HL-60 (cell line): ENCODE measurements at regions not wholly inside any gene's neighbourhood (a gene's known extent, or its start where the extent isn't known, plus 50 kb on each side); places are given as distances from the start of the nearest gene placed in this dataset.

ENCODE experiments used
- DNase-seq, 2 experiments: peaks; one replicate each; pipeline ENCODE4 v3.0.0-alpha.2; 2010 to 2020; ENCODE audit warnings: low read depth in 1 of 2, low spot score in 1 of 2
- H3K27ac ChIP-seq: fragments of 250-450 bp; sonication (Bioruptor Pico); replicated peaks from 2 replicates; pipeline ENCODE4 v1.5.1; 2020; ENCODE audit warnings: mild to moderate bottlenecking, moderate library complexity
- H3K27me3 ChIP-seq: fragments of 250-450 bp; sonication (Bioruptor Pico); 2 replicates; pipeline ENCODE4 v1.5.1; 2021; ENCODE audit warnings: mild to moderate bottlenecking, moderate library complexity; ENCODE audit not compliant: insufficient read depth, poor library complexity, severe bottlenecking
- H3K4me3 ChIP-seq: replicated peaks from 2 replicates; pipeline ENCODE4 v1.5.1; 2011; ENCODE audit warnings: mild to moderate bottlenecking, control low read depth, low read length; ENCODE audit not compliant: insufficient read depth
- GABPA ChIP-seq: IDR thresholded peaks from 2 replicates; pipeline ENCODE4 v1.6.1; 2012; ENCODE audit warnings: low read depth
- POLR2AphosphoS5 ChIP-seq: IDR thresholded peaks from 2 replicates; pipeline ENCODE4 v1.6.1; 2012; ENCODE audit warnings: low read depth
- SPI1 ChIP-seq: IDR thresholded peaks from 2 replicates; pipeline ENCODE4 v1.6.1; 2012; ENCODE audit warnings: low read depth, mild to moderate bottlenecking, borderline replicate concordance
- TF ChIP-seq, protein P1 (sequence below): IDR thresholded peaks from one replicate; pipeline ENCODE4 v1.5.1; 2011; ENCODE audit warnings: low read length, control low read depth, inconsistent platforms; ENCODE audit not compliant: insufficient read depth
- TF ChIP-seq, protein P2 (sequence below): IDR thresholded peaks from 2 replicates; pipeline ENCODE4 v1.6.1; 2012; ENCODE audit warnings: low read depth; ENCODE audit not compliant: insufficient replicate concordance

DNA sequence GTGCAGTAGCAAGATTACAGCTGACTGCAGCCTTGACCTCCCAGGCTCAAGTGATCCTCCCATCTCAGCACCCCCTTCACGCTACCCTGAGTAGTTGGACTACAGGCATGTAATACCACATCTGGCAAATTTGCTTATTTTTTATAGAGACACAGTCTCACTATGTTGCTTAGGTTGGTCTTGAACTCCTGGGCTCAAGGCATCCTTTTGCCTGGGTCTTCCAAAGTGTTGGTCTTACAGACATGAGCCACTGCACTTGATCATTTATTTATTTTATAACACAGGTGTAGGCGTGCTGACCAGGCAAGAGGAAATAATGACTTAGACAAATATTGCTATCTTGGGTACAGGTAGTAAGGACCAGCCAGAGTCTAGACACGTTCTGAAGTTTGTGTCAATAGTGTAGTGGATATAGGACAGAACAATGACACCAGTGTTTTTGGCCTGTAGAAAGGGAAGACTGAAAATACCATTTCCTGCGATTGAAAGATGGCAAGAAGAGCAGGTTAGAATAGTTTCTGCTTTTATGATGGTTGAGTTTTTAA lies 71.0 kb upstream of the THUMPD2 start:
- no peak for DNase-seq

DNA sequence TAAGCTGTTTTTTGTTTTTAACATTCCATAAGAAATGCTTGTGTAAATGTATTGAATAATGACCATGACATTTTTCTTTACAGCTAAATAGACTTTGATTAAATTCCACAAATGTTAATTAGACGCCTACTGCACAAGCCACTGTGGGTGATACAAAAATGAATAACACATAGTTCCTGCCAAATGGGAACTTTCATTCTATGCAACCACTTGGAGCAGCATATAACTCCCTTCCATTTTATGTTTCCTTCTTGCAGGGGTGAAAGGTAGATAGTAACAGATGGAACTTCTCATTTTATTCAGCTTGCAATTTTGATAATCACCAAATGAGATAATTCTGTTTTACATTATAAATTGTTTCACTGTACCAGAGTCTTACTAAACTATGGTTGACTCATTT lies 70.0 kb upstream of the THUMPD2 start:
- no peak overlapping the region for H3K4me3 ChIP-seq
- no peak for DNase-seq

More for the DNA sequence above, 71.0 kb upstream of the THUMPD2 start:
- H3K27ac ChIP-seq = no peak overlapping the region
- TF ChIP-seq GABPA = no peak
- H3K27me3 ChIP-seq = no peaks in the 10 kb centered on the region
- H3K4me3 ChIP-seq = no peak overlapping the region

DNA sequence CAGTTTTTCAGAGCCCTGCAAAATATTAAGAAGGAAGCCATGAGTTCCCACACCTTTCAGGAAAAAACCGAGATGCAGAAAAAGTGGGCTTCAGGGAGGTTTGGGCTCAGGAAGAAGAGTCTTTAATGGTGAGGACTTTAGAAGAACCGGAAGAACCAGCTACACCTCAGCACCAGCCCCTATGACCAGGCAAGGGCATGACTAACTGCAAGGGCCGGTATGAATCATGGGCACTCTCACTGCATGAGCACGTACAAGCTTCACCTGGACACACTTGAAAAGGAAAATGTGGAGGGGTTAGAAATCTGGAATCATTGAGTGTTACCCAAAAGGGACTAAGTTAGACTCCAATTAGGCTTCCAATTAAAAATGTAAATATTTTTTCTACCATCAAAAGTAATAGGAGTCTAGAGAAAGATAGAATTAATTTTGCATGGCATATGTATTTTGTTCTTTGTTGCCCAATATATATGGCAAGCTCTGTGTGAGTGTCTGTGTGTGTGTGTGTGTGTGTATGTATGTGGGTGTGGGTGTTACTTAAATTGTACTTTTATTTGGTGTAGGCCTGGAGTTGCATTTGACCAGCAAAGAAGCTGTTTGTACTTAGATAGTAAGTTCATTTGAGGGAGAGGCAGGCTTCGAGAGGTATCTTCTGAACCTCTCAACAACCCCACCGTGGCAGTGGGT lies 66.5 kb upstream of the THUMPD2 start:
- no peak for DNase-seq
- TF ChIP-seq, protein P1, sequence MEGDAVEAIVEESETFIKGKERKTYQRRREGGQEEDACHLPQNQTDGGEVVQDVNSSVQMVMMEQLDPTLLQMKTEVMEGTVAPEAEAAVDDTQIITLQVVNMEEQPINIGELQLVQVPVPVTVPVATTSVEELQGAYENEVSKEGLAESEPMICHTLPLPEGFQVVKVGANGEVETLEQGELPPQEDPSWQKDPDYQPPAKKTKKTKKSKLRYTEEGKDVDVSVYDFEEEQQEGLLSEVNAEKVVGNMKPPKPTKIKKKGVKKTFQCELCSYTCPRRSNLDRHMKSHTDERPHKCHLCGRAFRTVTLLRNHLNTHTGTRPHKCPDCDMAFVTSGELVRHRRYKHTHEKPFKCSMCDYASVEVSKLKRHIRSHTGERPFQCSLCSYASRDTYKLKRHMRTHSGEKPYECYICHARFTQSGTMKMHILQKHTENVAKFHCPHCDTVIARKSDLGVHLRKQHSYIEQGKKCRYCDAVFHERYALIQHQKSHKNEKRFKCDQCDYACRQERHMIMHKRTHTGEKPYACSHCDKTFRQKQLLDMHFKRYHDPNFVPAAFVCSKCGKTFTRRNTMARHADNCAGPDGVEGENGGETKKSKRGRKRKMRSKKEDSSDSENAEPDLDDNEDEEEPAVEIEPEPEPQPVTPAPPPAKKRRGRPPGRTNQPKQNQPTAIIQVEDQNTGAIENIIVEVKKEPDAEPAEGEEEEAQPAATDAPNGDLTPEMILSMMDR = no peak
- TF ChIP-seq SPI1 (no peak), POLR2AphosphoS5 (no peak), GABPA (no peak)
- TF ChIP-seq, protein P2, sequence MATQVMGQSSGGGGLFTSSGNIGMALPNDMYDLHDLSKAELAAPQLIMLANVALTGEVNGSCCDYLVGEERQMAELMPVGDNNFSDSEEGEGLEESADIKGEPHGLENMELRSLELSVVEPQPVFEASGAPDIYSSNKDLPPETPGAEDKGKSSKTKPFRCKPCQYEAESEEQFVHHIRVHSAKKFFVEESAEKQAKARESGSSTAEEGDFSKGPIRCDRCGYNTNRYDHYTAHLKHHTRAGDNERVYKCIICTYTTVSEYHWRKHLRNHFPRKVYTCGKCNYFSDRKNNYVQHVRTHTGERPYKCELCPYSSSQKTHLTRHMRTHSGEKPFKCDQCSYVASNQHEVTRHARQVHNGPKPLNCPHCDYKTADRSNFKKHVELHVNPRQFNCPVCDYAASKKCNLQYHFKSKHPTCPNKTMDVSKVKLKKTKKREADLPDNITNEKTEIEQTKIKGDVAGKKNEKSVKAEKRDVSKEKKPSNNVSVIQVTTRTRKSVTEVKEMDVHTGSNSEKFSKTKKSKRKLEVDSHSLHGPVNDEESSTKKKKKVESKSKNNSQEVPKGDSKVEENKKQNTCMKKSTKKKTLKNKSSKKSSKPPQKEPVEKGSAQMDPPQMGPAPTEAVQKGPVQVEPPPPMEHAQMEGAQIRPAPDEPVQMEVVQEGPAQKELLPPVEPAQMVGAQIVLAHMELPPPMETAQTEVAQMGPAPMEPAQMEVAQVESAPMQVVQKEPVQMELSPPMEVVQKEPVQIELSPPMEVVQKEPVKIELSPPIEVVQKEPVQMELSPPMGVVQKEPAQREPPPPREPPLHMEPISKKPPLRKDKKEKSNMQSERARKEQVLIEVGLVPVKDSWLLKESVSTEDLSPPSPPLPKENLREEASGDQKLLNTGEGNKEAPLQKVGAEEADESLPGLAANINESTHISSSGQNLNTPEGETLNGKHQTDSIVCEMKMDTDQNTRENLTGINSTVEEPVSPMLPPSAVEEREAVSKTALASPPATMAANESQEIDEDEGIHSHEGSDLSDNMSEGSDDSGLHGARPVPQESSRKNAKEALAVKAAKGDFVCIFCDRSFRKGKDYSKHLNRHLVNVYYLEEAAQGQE = no peak
- no peak overlapping the region for H3K27ac ChIP-seq
- no peak overlapping the region for H3K4me3 ChIP-seq
- no peaks in the 10 kb centered on the region for H3K27me3 ChIP-seq

More for the DNA sequence above, 70.0 kb upstream of the THUMPD2 start:
- no peaks in the 10 kb centered on the region for H3K27me3 ChIP-seq
- TF ChIP-seq POLR2AphosphoS5 = no peak
- TF ChIP-seq, protein P2 = no peak
- no peak for TF ChIP-seq GABPA
- TF ChIP-seq, protein P1 = no peak
- TF ChIP-seq SPI1 = no peak
- no peak overlapping the region for H3K27ac ChIP-seq

DNA sequence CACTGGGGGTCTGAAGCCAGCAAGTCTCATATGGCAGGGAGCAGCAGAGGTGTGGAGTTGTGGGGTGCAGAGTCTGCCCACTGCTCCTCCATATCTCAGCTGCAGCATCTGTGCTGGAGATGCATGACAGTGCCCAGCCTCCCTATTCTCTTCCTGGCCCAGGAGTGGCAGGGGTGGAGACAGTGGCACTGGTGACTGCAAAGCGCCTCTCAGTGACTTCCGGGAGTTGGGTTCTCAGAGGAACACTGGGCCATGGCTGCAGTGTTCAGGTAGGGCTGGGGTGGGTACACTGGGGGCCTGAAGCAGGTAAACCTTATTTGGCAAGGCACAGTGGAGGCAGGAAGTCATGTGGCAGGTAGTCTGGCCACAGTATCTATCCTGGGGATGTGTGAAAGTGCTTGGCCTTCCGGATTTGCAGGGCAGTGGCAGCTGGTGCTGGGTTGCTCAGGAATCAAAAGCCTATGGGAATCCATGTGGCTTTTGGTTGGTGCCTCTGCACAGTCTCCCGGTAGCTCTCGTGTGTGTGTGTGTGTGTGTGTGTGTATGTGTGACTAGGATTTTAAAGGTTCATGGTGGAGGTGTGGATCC lies 60.3 kb upstream of the THUMPD2 start:
- Histone ChIP-seq H3K4me3 (no peak overlapping the region), H3K27me3 (no peaks in the 10 kb centered on the region), H3K27ac (no peak overlapping the region)
- TF ChIP-seq GABPA = no peak
- TF ChIP-seq, protein P1 = no peak
- TF ChIP-seq, protein P2 = no peak
- TF ChIP-seq POLR2AphosphoS5 = no peak
- TF ChIP-seq SPI1 = no peak
- no peak for DNase-seq
